ENCODE measurements at regions not wholly inside any gene's neighbourhood (a gene's known extent, or its start where the extent isn't known, plus 50 kb on each side); places are given as distances from the start of the nearest gene placed in this dataset.

DNA sequence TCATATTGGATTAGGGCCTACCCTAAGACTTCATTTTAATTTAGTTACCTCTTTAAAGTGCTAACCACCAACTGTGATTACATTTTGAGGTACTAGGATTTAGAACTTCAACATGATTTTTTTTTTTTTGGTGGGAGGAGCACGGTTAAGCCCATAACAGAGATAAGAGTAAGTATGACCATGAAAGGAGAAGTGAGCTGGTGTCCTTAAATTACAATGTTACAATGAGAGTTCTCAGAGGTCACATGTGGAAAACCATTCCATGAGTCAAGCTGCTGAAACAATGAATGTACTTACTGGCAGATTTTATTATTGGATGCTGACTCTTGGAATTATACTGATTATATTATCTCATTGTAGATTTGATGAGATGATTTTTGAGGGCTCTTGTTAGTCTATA is 779.3 kb upstream of the CITED2 start:
- TF ChIP-seq CTCF (IDR thresholded peaks at IDR 0.05) (no peak), POLR2A (IDR thresholded peaks at IDR 0.05) (no peak)
